SK-MEL-5 (cell line): ENCODE measurements at regions not wholly inside any gene's neighbourhood (a gene's known extent, or its start where the extent isn't known, plus 50 kb on each side); places are given as distances from the start of the nearest gene placed in this dataset.
"Not testable (repeated sequence)": the region's sequence is repeated elsewhere in the genome, so short reads cannot be mapped to it uniquely, and the experiment has no call there.

ENCODE experiments used
- DNase-seq: peaks from one replicate; pipeline ENCODE4 v3.0.0-alpha.2; 2016; ENCODE audit warnings: low read depth, low spot score
- in situ Hi-C: cut with HindIII; loops from 2 replicates; pipeline ENCODE4 v1.10.0; 2016; ENCODE audit warnings: low sequenced_read_pairs, high pct_unique_total_duplicates, low pct_unique_long_range_greater_than_20kb

DNA sequence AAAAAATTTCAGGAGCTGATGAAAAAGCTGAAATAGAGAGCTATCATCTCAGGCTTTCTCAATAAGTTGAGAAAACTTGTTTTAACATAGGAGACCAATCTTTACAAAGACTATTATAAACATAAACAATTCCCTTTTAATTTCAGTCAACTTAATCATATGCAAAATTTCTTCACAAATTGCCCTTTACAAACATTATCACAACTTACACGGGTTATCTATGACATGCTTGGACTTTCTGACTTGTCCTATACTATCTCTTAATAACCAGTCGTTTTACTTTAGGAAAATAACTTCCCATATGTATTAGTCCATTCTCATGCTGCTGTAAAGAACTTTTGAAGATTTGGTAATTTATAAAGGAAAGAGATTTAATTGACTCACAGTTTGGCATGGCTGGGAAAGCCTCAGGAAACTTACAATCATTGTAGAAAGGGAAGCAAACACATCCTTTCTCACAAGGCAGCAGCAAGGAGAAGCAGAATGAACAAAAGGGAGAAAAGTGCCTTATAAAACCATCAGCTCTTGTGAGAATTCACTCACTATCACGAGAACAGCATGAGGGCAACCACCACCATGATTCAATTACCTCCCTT lies 1583.7 kb upstream of the CELF4 start:
- in situ Hi-C loops: no loop called here
- DNase-seq: no peak

DNA sequence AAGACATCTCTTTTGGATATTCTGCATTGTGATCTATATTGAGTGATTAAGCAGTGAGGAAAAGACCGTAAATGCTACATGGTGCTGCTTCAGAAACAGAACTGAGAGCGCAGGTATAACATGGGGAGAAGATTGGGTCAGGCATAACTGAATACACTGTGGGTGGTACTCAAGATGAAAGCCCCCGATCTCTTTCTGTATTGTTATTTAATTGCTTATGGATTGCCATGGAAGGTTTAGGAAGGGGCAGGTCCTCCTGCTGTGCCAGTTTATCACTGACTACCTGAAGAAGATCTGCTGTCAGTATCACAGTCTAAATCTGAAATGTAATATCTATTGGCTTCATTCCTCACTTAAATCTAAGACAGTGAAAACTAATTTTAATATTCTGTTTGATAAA lies 1568.7 kb upstream of the CELF4 start:
- in situ Hi-C loops: no loop called here
- DNase-seq: no peak

GRCh38 chr18:39127538-39127937 lies 1561.9 kb upstream of the CELF4 start:
- DNase-seq, in situ Hi-C loops: not testable (repeated sequence)

DNA sequence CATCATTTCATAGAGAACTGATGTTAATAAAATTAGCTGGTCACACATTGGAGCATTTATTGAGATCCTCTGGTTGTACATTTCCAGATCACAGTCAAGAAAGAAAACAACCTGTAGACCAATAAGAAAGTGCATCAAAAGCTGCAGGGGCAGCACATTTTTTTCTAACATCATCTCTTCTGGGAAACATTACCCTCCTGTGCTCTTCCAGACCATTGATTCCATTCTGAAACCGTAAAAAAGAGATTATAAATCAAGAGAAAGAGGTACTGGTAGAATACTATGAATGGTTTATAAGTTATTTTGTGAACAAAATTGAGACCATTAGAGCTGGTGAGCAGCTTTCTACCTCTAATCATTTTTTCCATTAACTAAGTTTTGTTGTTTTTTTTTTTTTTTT lies 1548.2 kb upstream of the CELF4 start:
- in situ Hi-C loops: no loop called here
- DNase-seq: no peak

GRCh38 chr18:39105104-39105503 lies 1539.5 kb upstream of the CELF4 start:
- no peak for DNase-seq
- in situ Hi-C loops: no loop called here

GRCh38 chr18:39072970-39073369 lies 1507.4 kb upstream of the CELF4 start:
- in situ Hi-C loops: no loop called here

DNA sequence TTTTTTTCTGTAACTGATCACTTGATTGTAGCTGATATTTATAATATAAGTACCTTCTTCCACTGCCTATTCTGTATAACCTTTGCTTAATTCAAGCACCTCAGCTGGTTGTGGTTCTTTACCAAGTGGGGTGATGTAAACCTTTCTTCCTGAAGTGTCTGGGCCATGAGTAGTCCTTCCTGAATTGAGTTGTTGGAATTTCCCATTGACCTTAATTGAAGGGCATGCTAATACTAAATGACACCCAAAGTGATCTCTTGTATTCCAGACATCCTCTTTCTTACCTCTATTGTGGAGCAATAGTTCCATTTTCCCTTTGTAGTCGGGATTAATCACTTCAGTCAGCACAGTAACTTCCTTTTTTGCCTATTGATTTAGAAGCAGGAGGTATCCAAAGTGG lies 1496.8 kb upstream of the CELF4 start:
- in situ Hi-C loops: no loop called here
- DNase-seq: no peak

More at GRCh38 chr18:39072970-39073369, 1507.4 kb upstream of the CELF4 start:
- DNase-seq: no peak

- in situ Hi-C loops: no loop called here
- no peak for DNase-seq
Observed at GRCh38 chr18:39058386-39059000, 1492.9 kb upstream of the CELF4 start.

- no peak for DNase-seq
- in situ Hi-C loops: no loop called here
Observed at GRCh38 chr18:39057423-39058064, 1491.9 kb upstream of the CELF4 start.

GRCh38 chr18:39053571-39053970 lies 1488.0 kb upstream of the CELF4 start:
- DNase-seq: no peak
- in situ Hi-C loops: no loop called here

DNA sequence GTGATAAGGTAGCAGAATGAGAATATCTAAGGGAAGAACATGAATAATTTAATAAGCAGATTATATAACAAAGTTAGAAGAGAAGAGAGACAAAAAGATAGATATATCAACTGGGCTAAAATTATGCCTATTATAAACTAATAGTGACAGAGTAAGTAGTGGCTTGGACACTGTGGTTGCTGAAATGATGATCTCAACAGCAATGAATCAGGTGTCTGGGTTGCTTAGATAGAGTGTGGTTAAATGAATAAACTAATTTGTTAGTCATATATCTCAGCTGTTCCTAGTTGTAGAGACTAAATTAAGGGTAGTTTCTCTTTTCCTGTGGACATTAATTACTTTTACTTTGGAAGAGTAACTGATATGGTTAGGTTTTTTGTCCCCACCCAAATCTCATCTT lies 1485.4 kb upstream of the CELF4 start:
- no peak for DNase-seq
- in situ Hi-C loops: no loop called here

DNA sequence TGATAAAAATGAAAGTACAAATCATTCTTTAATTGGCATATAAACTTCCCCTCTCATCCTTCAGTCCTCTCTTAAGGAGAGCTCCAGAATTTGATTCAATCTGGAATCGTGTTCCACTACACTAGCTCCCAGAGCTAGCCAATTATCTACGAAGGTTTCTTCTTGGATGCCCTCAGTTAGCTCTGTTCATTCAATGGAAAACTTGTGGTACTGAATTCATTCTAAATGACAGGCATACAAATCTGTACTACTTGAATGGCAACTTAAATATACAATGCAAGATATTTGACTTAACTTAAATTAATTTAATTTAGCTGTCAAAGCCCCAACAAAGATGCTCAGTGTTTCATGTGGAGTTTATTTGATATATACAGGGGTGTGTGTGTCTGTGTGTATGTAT lies 1474.2 kb upstream of the CELF4 start:
- no peak for DNase-seq
- in situ Hi-C loops: no loop called here

DNA sequence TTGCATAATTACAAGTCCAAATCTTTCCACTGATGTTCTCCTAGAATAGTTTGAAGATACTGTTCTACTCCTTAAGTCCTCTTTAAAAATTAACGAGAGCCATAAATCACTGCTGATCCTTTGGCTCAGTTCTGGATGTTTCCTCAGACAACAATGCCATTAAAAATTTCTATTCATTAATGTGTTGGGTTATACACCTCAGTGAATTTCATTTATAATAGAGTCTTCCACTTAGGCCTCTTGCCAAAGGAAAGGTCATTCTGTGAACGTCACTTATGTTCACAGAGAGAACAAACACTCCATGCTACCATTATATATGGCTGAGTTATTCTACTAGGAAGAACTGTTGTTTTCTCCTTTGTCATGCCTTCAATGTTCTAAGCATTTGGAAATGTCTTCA lies 1472.3 kb upstream of the CELF4 start:
- no peak for DNase-seq
- in situ Hi-C loops: no loop called here

DNA sequence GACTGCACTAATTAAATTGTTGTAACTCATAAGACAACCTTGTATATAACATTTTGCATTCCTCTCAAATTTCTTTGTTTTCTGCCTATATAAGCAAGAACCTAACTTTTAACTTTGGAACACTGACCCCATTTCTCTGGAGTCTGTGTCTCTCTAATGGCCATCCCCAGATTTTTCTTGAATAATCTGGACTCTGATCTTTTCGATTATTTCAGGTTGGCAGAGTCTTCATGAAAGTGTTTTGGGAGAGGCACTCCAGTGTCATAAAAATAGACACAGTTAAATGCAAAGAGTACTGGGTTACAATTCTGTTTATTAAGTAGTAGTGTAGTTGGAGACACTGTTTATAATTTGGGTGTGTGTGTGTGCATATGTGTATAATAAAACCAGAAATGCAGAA lies 1467.7 kb upstream of the CELF4 start:
- in situ Hi-C loops: no loop called here
- DNase-seq: no peak

GRCh38 chr18:39031647-39032046 lies 1466.0 kb upstream of the CELF4 start:
- in situ Hi-C loops: no loop called here
- DNase-seq: no peak

GRCh38 chr18:39030124-39030655 lies 1464.6 kb upstream of the CELF4 start:
- in situ Hi-C loops: no loop called here

GRCh38 chr18:39025531-39025930 lies 1459.9 kb upstream of the CELF4 start:
- DNase-seq: no peak
- in situ Hi-C loops: no loop called here

More at GRCh38 chr18:39030124-39030655, 1464.6 kb upstream of the CELF4 start:
- DNase-seq: no peak

- in situ Hi-C loops: no loop called here
- DNase-seq: no peak
Observed at GRCh38 chr18:39019989-39020388, 1454.4 kb upstream of the CELF4 start.
